IMR-90 (cell line): ENCODE measurements at regions not wholly inside any gene's neighbourhood (a gene's known extent, or its start where the extent isn't known, plus 50 kb on each side); places are given as distances from the start of the nearest gene placed in this dataset.

ENCODE experiments used
- ATAC-seq: fragments of 200-7000 bp; cut with Tn5 transposase; 2 replicates; pipeline ENCODE4 v1.9.1; 2020; ENCODE audit warnings: low read depth, mild to moderate bottlenecking, moderate library complexity
- BruUV-seq: library from RNA; stranded (reverse); fragments of 400-500 nt; replicated peaks from 2 replicates; lab custom pipeline; 2021; lab: Mats Ljungman, UMichigan
- CTCF ChIA-PET: fragments of 300-600 bp; formaldehyde crosslinking; extraction: SDS; loops from one replicate; lab custom pipeline; 2021; ENCODE audit warnings: antibody characterized with exemption; lab: Yijun Ruan, JAX
- POLR2A ChIA-PET: fragments of 300-600 bp; sonication (Branson Sonifier 250); formaldehyde crosslinking; loops from one replicate; lab custom pipeline; 2022; ENCODE audit warnings: antibody characterized with exemption; ENCODE audit not compliant: unreplicated experiment; lab: Charles Lee
- DNase-seq: peaks from one replicate; pipeline ENCODE4 v3.0.0; 2013
- H2AFZ ChIP-seq: replicated peaks from 2 replicates; pipeline ENCODE3; 2013; ENCODE audit warnings: low read length, mild to moderate bottlenecking; ENCODE audit not compliant: poor library complexity
- H2AK5ac ChIP-seq: 2 replicates; pipeline ENCODE4 v1.6.1; 2013; ENCODE audit warnings: low read depth, low read length, inconsistent platforms
- H2AK9ac ChIP-seq: replicated peaks from 2 replicates; pipeline ENCODE3; 2013; ENCODE audit warnings: mild to moderate bottlenecking, low read depth, low read length, moderate library complexity; ENCODE audit not compliant: poor library complexity
- H2BK120ac ChIP-seq: 2 replicates; pipeline ENCODE4 v1.6.1; 2013; ENCODE audit warnings: low read depth, low read length, inconsistent platforms
- H2BK15ac ChIP-seq: 3 replicates; pipeline ENCODE4 v1.6.1; 2013; ENCODE audit warnings: low read depth, low read length, inconsistent platforms
- H2BK20ac ChIP-seq: 2 replicates; pipeline ENCODE4 v1.6.1; 2013; ENCODE audit warnings: low read depth, mild to moderate bottlenecking, inconsistent platforms, low read length, moderate library complexity
- H2BK5ac ChIP-seq: 2 replicates; pipeline ENCODE4 v1.6.1; 2013; ENCODE audit warnings: mild to moderate bottlenecking, low read depth, low read length, inconsistent platforms; ENCODE audit not compliant: poor library complexity, severe bottlenecking
- H3K14ac ChIP-seq: replicated peaks from 2 replicates; pipeline ENCODE4 v1.6.1; 2013; ENCODE audit warnings: low read depth, low read length, inconsistent platforms
- H3K18ac ChIP-seq: 2 replicates; pipeline ENCODE4 v1.6.1; 2013; ENCODE audit warnings: low read depth, low read length, control low read depth
- H3K23ac ChIP-seq: 2 replicates; pipeline ENCODE4 v1.6.1; 2013; ENCODE audit warnings: low read depth, low read length, inconsistent platforms
- H3K27ac ChIP-seq: 2 replicates; pipeline ENCODE4 v1.5.1; 2013; ENCODE audit warnings: mild to moderate bottlenecking, control low read depth, low read length; ENCODE audit not compliant: insufficient read depth
- H3K27me3 ChIP-seq: 2 replicates; pipeline ENCODE4 v1.6.1; 2013; ENCODE audit warnings: low read length; ENCODE audit not compliant: control insufficient read depth, insufficient read depth
- H3K36me3 ChIP-seq: 2 replicates; pipeline ENCODE4 v1.6.1; 2013; ENCODE audit warnings: low read length, mixed read lengths; ENCODE audit not compliant: control insufficient read depth, insufficient read depth
- H3K4ac ChIP-seq: 2 replicates; pipeline ENCODE4 v1.6.1; 2013; ENCODE audit warnings: low read depth, low read length, inconsistent platforms
- H3K4me1 ChIP-seq: 2 replicates; pipeline ENCODE4 v1.6.1; 2013; ENCODE audit warnings: low read length, mixed read lengths; ENCODE audit not compliant: control insufficient read depth, insufficient read depth
- H3K4me2 ChIP-seq: 2 replicates; pipeline ENCODE4 v1.6.1; 2013; ENCODE audit warnings: low read depth, mild to moderate bottlenecking, control low read depth, low read length, moderate library complexity
- H3K4me3 ChIP-seq: 2 replicates; pipeline ENCODE4 v1.5.1; 2013; ENCODE audit warnings: low read depth, mild to moderate bottlenecking, control low read depth, low read length, moderate library complexity; ENCODE audit not compliant: insufficient read depth
- H3K56ac ChIP-seq: 2 replicates; pipeline ENCODE4 v1.6.1; 2013; ENCODE audit warnings: low read length, inconsistent platforms; ENCODE audit not compliant: insufficient read depth; ENCODE audit errors: extremely low read depth
- H3K79me1 ChIP-seq, 2 experiments: 2 replicates each; pipeline ENCODE4 v1.6.1; 2013; ENCODE audit warnings: low read length in 2 of 2, inconsistent platforms in 1 of 2, low read depth in 1 of 2
- H3K9ac ChIP-seq: 2 replicates; pipeline ENCODE4 v1.6.1; 2013; ENCODE audit warnings: low read depth, low read length, control low read depth
- H3K9me1 ChIP-seq: 2 replicates; pipeline ENCODE4 v1.6.1; 2013; ENCODE audit warnings: low read length, inconsistent platforms; ENCODE audit not compliant: insufficient read depth
- H3K9me3 ChIP-seq: 2 replicates; pipeline ENCODE4 v1.6.1; 2013; ENCODE audit warnings: low read length; ENCODE audit not compliant: control insufficient read depth, insufficient read depth
- H4K20me1 ChIP-seq: 2 replicates; pipeline ENCODE4 v1.6.1; 2013; ENCODE audit warnings: low read length, inconsistent platforms; ENCODE audit not compliant: insufficient read depth
- H4K5ac ChIP-seq: 2 replicates; pipeline ENCODE4 v1.6.1; 2013; ENCODE audit warnings: mild to moderate bottlenecking, low read depth, low read length, control low read depth
- H4K8ac ChIP-seq, 2 experiments: 2 replicates each; pipeline ENCODE4 v1.6.1; 2013; ENCODE audit warnings: low read depth in 2 of 2, low read length in 2 of 2, control low read depth in 1 of 2, inconsistent platforms in 1 of 2
- H4K91ac ChIP-seq: 2 replicates; pipeline ENCODE4 v1.6.1; 2013; ENCODE audit warnings: low read depth, low read length, inconsistent platforms; ENCODE audit not compliant: insufficient read depth
- BHLHE40 ChIP-seq: fragments of 150-350 bp; IDR thresholded peaks from 2 replicates; pipeline ENCODE4 v1.6.1; 2016; ENCODE audit warnings: mild to moderate bottlenecking, low read depth, low read length
- CEBPB ChIP-seq: IDR thresholded peaks from 2 replicates; pipeline ENCODE4 v1.6.1; 2012; ENCODE audit warnings: low read depth, low read length, improper control_type of control experiment
- CHD1 ChIP-seq: IDR thresholded peaks from 2 replicates; pipeline ENCODE4 v1.6.1; 2012; ENCODE audit warnings: low read depth, low read length, improper control_type of control experiment
- FOS ChIP-seq: fragments of 150-350 bp; IDR thresholded peaks from 2 replicates; pipeline ENCODE4 v1.6.1; 2016; ENCODE audit warnings: low read depth, low read length
- MAFK ChIP-seq: IDR thresholded peaks from 2 replicates; pipeline ENCODE4 v1.6.1; 2012; ENCODE audit warnings: low read depth, low read length, improper control_type of control experiment
- MXI1 ChIP-seq: IDR thresholded peaks from 2 replicates; pipeline ENCODE4 v1.6.1; 2012; ENCODE audit warnings: low read depth, mild to moderate bottlenecking, low read length, moderate library complexity, borderline replicate concordance
- NFE2L2 ChIP-seq: fragments of 150-350 bp; IDR thresholded peaks from 2 replicates; pipeline ENCODE4 v1.6.1; 2016; ENCODE audit warnings: low read depth, mild to moderate bottlenecking, low read length
- POLR2A ChIP-seq: IDR thresholded peaks from 2 replicates; pipeline ENCODE4 v1.6.1; 2012; ENCODE audit warnings: mild to moderate bottlenecking, low read depth, low read length
- RAD21 ChIP-seq: IDR thresholded peaks from 2 replicates; pipeline ENCODE4 v1.6.1; 2012; ENCODE audit warnings: low read length, improper control_type of control experiment
- RCOR1 ChIP-seq: IDR thresholded peaks from 2 replicates; pipeline ENCODE4 v1.6.1; 2012; ENCODE audit warnings: mild to moderate bottlenecking, low read length, improper control_type of control experiment; ENCODE audit not compliant: insufficient replicate concordance
- RFX5 ChIP-seq: IDR thresholded peaks from 2 replicates; pipeline ENCODE4 v1.8.0; 2012; ENCODE audit warnings: low read depth, mild to moderate bottlenecking, low read length, moderate library complexity
- SMC3 ChIP-seq: fragments of 150-350 bp; IDR thresholded peaks from 2 replicates; pipeline ENCODE4 v1.6.1; 2016; ENCODE audit warnings: low read depth, mild to moderate bottlenecking, antibody characterized with exemption, low read length, moderate library complexity
- USF2 ChIP-seq: fragments of 150-350 bp; IDR thresholded peaks from 2 replicates; pipeline ENCODE4 v1.6.1; 2017; ENCODE audit warnings: mild to moderate bottlenecking, antibody characterized with exemption, low read length, low read depth
- WGBS, 2 experiments: methylation state at CpG; one replicate each; pipeline versions ENCODE4 v1.1.5 to v1.1.7; 2013; ENCODE audit warnings: missing lambda C conversion rate in 2 of 2; ENCODE audit not compliant: insufficient read length in 1 of 2; ENCODE audit errors: extremely low coverage in 2 of 2; 5-methylcytosine and 5-hydroxymethylcytosine counted together
- dilution Hi-C: fragments of 300-500 bp; cut with HindIII; formaldehyde crosslinking; loops from one replicate; pipeline ENCODE4 v1.14.3; 2018; ENCODE audit warnings: low sequenced_read_pairs; ENCODE audit not compliant: unreplicated experiment
- in situ Hi-C: fragments of 300-500 bp; cut with MboI; formaldehyde crosslinking; loops from 3 replicates; pipeline ENCODE4 v1.14.3; 2019; ENCODE audit warnings: low sequenced_read_pairs, inconsistent platforms, mixed read lengths
- intact Hi-C: fragments of 100-400 bp; cut with micrococcal nuclease; formaldehyde crosslinking; loops from 2 replicates; pipeline ENCODE4 v1.10.0; 2022
- TF ChIP-seq, protein P1 (sequence below): fragments of 150-350 bp; IDR thresholded peaks from 2 replicates; pipeline ENCODE4 v1.6.1; 2016; ENCODE audit warnings: low read depth, mild to moderate bottlenecking, low read length, moderate library complexity, borderline replicate concordance
- TF ChIP-seq, protein P2 (sequence below): conservative IDR thresholded peaks from 2 replicates; pipeline ENCODE4 v1.5.1; 2012; ENCODE audit warnings: mild to moderate bottlenecking, low read depth, low read length, improper control_type of control experiment

GRCh38 chr12:28874758-28875157 lies 274.3 kb upstream of the FAR2 start:
- DNase-seq (no peak), ATAC-seq (no peak)
- Histone ChIP-seq H3K18ac (peak overlapping the region; percentile 43; the same call in 1 of the 2 replicates), H3K9me1 (peaks cover 2% of the 10 kb centered on the region; the same call in 1 of the 2 replicates), H2BK15ac (no peak overlapping the region), H2AK5ac (peak overlapping the region; percentile 73), H2AFZ (no peak overlapping the region), H3K9ac (no peak overlapping the region), H2AK9ac (no peak overlapping the region), H3K4me3 (no peak overlapping the region), H3K4me2 (no peak overlapping the region), H3K4me1 (peaks cover 3% of the 10 kb centered on the region; the same call in 1 of the 2 replicates), H4K5ac (no peak overlapping the region), H4K20me1 (no peaks in the 10 kb centered on the region), H4K91ac (no peak overlapping the region), H3K79me1 (no peaks in the 10 kb centered on the region), H3K14ac (no peak overlapping the region), H2BK20ac (no peak overlapping the region; the same call in 1 of the 2 replicates), H3K27ac (no peak overlapping the region), H2BK120ac (no peak overlapping the region), H2BK5ac (no peak overlapping the region), H4K8ac (no peak overlapping the region), H3K23ac (no peak overlapping the region), H3K56ac (no peak overlapping the region), H3K27me3 (no peaks in the 10 kb centered on the region; the same call in 1 of the 2 replicates), H3K4ac (no peak overlapping the region), H3K9me3 (no peaks in the 10 kb centered on the region), H3K36me3 (no peaks in the 10 kb centered on the region)
- POLR2A ChIA-PET, result no interaction called here
- no TSS peak for BruUV-seq
- intact Hi-C loops, result loop anchor here (5.0 to 10.0 kb wide), 4 partner anchors 123 to 1040 kb away; partner anchors contain the start of gene CCDC91
- in situ Hi-C loops, result loop anchor here (10.0 kb wide), 1 partner anchor 1140 kb away; no protein-coding TSS in a partner anchor
- WGBS, 2 experiments, result 57% methylated on average over 1 of the region's 3 CpGs; no CpG with 5 or more reads in 1 of the 2 experiments
- dilution Hi-C loops, result no loop called here
- TF ChIP-seq RCOR1 (no peak), SMC3 (no peak), RFX5 (no peak), BHLHE40 (no peak), MAFK (no peak), FOS (no peak), USF2 (no peak), MXI1 (no peak), NFE2L2 (no peak), CHD1 (no peak), CEBPB (no peak), RAD21 (no peak), POLR2A (no peak)
- TF ChIP-seq, protein P1, sequence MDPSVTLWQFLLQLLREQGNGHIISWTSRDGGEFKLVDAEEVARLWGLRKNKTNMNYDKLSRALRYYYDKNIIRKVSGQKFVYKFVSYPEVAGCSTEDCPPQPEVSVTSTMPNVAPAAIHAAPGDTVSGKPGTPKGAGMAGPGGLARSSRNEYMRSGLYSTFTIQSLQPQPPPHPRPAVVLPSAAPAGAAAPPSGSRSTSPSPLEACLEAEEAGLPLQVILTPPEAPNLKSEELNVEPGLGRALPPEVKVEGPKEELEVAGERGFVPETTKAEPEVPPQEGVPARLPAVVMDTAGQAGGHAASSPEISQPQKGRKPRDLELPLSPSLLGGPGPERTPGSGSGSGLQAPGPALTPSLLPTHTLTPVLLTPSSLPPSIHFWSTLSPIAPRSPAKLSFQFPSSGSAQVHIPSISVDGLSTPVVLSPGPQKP, result no peak
- TF ChIP-seq, protein P2, sequence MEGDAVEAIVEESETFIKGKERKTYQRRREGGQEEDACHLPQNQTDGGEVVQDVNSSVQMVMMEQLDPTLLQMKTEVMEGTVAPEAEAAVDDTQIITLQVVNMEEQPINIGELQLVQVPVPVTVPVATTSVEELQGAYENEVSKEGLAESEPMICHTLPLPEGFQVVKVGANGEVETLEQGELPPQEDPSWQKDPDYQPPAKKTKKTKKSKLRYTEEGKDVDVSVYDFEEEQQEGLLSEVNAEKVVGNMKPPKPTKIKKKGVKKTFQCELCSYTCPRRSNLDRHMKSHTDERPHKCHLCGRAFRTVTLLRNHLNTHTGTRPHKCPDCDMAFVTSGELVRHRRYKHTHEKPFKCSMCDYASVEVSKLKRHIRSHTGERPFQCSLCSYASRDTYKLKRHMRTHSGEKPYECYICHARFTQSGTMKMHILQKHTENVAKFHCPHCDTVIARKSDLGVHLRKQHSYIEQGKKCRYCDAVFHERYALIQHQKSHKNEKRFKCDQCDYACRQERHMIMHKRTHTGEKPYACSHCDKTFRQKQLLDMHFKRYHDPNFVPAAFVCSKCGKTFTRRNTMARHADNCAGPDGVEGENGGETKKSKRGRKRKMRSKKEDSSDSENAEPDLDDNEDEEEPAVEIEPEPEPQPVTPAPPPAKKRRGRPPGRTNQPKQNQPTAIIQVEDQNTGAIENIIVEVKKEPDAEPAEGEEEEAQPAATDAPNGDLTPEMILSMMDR, result no peak
- CTCF ChIA-PET, result interaction anchor here (0.6 kb wide), 1 partner anchor 32 kb away, joined by 8 read pairs; no protein-coding TSS in a partner anchor
